ENCODE measurements at regions not wholly inside any gene's neighbourhood (a gene's known extent, or its start where the extent isn't known, plus 50 kb on each side); places are given as distances from the start of the nearest gene placed in this dataset.

DNA sequence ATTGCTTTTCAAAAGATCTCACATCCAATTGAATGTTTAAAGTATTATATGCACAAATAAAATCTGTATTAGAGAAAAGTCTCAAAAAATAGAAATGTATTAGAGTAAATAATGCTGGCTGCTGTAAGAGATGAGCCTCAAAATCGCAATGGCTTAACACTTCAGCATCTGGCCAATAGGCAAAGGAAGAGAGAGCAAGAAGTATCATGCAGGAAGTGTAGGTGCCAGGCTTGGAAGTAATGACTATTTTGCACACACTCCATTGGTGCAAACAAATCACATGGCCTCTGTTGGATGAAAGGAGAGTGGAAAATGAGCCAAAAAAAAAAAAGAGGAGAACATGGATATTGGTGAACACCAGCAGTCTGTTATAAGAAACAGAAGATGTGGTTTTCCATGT, 193.0 kb upstream of the E2F8 start:
- TF ChIP-seq POLR2A (IDR thresholded peaks at IDR 0.05): no peak
- TF ChIP-seq, protein P1, sequence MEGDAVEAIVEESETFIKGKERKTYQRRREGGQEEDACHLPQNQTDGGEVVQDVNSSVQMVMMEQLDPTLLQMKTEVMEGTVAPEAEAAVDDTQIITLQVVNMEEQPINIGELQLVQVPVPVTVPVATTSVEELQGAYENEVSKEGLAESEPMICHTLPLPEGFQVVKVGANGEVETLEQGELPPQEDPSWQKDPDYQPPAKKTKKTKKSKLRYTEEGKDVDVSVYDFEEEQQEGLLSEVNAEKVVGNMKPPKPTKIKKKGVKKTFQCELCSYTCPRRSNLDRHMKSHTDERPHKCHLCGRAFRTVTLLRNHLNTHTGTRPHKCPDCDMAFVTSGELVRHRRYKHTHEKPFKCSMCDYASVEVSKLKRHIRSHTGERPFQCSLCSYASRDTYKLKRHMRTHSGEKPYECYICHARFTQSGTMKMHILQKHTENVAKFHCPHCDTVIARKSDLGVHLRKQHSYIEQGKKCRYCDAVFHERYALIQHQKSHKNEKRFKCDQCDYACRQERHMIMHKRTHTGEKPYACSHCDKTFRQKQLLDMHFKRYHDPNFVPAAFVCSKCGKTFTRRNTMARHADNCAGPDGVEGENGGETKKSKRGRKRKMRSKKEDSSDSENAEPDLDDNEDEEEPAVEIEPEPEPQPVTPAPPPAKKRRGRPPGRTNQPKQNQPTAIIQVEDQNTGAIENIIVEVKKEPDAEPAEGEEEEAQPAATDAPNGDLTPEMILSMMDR (IDR thresholded peaks at IDR 0.05): no peak

Data from esophagus squamous epithelium (tissue), 4 donors.